Activated naive CD4-positive, alpha-beta T cell treated with anti-CD3 and anti-CD28 coated beads, Interleukin-2, amount 50 U/mL, for 72 hours (primary cell): ENCODE measurements at regions not wholly inside any gene's neighbourhood (a gene's known extent, or its start where the extent isn't known, plus 50 kb on each side); places are given as distances from the start of the nearest gene placed in this dataset.
A peak's percentile ranks its signal among the peaks of the same experiment; 100 is the strongest.

Experiments used
- ATAC-seq, 2 donors: fragments of 150-1000 bp; cut with Tn5 transposase; 2 replicates each; pipeline ENCODE4 v1.10.0; 2021; ENCODE audit warnings: mild to moderate bottlenecking in 2 of 2, moderate library complexity in 2 of 2
- DNase-seq, 2 donors: peaks; one replicate each; pipeline ENCODE4 v3.0.0; 2021 to 2022; ENCODE audit warnings: low spot score in 2 of 2
- H3K27ac Mint-ChIP-seq, 2 donors: one replicate each; pipeline ENCODE4 v1.8.0; 2022; ENCODE audit warnings: mild to moderate bottlenecking in 2 of 2, mixed read lengths in 2 of 2
- H3K36me3 Mint-ChIP-seq, 2 donors: one replicate each; pipeline ENCODE4 v1.8.0; 2022; ENCODE audit warnings: mixed read lengths in 2 of 2
- H3K9me3 Mint-ChIP-seq, 2 donors: one replicate each; pipeline ENCODE4 v1.8.0; 2022; ENCODE audit warnings: mixed read lengths in 2 of 2

GRCh38 chr4:10737337-10737736 lies 52.8 kb upstream of the CLNK start:
- peak in 1 of 2 donors; percentile 49 for ATAC-seq
- no peak for DNase-seq
- Mint-ChIP-seq H3K27ac (no peak overlapping the region), H3K9me3 (peaks cover 0 to 3% of the 10 kb centered on the region in 2 donors), H3K36me3 (peaks cover 0 to 9% of the 10 kb centered on the region in 2 donors)

DNA sequence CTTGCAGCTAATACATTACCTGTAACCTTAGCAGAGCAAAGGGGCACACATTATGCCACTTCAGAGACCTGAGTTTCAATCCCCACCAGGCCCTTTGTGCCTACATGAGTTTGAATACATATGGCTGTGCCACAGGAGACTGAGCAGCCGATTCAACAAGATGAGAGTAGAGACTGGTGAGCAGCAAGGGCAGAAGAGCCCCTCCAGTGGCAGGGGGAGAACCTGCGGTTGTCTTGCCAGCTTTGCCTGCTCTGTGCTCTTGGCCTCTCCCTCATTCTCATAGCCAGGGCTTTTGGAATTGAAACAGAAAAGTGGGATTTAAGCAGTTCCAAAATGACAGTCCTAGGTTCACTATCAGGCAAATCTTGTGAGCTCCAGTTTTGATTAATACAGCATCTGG lies 52.3 kb upstream of the CLNK start:
- no peak overlapping the region for H3K27ac Mint-ChIP-seq

GRCh38 chr4:10736266-10736665 lies 51.7 kb upstream of the CLNK start:
- ATAC-seq = no peak
- peaks cover 0 to 3% of the 10 kb centered on the region in 2 donors for H3K9me3 Mint-ChIP-seq
- DNase-seq = no peak
- peaks cover 0 to 9% of the 10 kb centered on the region in 2 donors for H3K36me3 Mint-ChIP-seq
- no peak overlapping the region for H3K27ac Mint-ChIP-seq

More for the DNA sequence above, 52.3 kb upstream of the CLNK start:
- DNase-seq (no peak), ATAC-seq (no peak)
- peaks cover 0 to 9% of the 10 kb centered on the region in 2 donors for H3K36me3 Mint-ChIP-seq
- peaks cover 0 to 3% of the 10 kb centered on the region in 2 donors for H3K9me3 Mint-ChIP-seq

DNA sequence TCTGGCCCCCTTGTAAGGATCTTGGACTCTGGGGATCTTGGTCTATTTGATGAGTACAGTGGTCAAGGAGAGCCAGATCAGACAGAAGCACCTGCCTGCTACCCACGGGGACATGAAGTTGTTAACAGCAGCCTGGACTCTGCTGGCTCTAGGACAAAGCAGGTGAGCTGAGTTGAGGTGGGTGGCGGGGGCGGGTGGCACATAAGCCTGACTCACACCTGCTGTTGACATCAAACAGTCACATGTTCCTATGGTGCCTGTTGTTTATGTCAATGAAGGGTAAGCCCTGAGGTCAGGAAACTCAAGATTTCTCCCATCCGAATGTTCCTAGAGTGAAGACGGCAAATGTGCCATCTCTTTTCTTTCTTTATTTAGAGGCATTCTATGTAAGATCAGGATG lies 50.1 kb upstream of the CLNK start:
- H3K27ac Mint-ChIP-seq = no peak overlapping the region
- DNase-seq (no peak), ATAC-seq (no peak)
- H3K36me3 Mint-ChIP-seq = peaks cover 0 to 9% of the 10 kb centered on the region in 2 donors
- H3K9me3 Mint-ChIP-seq = peaks cover 3 to 5% of the 10 kb centered on the region in 2 donors
